ENCODE measurements at regions not wholly inside any gene's neighbourhood (a gene's known extent, or its start where the extent isn't known, plus 50 kb on each side); places are given as distances from the start of the nearest gene placed in this dataset.
"Not testable (repeated sequence)": the region's sequence is repeated elsewhere in the genome, so short reads cannot be mapped to it uniquely, and the experiment has no call there.

DNA sequence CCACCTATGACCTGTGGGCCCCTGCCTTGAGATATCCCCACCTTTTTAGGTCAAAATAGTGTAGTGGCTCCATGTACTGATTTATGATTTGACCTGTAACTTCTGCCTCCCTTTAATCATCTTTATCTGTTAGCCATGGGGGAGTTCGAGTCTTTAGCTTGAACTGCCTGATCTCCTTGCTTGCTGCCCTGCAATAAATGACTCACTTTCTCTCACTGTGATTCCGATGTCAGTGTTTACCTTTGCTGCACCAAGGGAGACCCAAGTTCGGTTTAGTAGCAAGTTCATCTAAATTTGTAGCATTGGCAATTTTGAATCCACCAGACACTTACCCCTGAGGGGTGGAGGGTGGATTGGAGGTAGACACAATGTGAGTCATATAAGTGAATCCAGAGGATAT lies 814.6 kb upstream of the AUTS2 start:
- no peak overlapping the region for H3K27ac ChIP-seq
- no peak for DNase-seq (ENCODE audit: low read depth, low spot score)

DNA sequence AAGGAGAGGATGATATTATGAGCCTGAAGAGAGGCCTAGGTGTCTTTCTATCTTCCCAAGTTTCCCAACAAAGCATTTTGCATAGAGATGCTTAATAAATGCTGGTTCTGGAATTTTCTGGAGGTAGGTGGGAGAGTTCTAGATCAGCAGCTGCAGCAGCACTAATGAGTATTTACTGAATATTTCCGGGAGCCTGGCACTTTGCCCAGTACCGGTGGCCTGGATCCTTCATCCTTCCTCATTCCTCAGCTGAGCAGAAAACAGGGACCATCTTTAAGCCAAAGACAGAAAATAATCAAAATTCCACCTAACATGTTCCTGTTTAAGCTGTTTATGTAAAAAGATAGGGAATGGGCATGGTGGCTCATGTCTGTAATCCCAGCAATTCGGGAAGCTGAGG lies 813.2 kb upstream of the AUTS2 start:
- no peak for DNase-seq (ENCODE audit: low read depth, low spot score)
- H3K27ac ChIP-seq, result no peak overlapping the region

DNA sequence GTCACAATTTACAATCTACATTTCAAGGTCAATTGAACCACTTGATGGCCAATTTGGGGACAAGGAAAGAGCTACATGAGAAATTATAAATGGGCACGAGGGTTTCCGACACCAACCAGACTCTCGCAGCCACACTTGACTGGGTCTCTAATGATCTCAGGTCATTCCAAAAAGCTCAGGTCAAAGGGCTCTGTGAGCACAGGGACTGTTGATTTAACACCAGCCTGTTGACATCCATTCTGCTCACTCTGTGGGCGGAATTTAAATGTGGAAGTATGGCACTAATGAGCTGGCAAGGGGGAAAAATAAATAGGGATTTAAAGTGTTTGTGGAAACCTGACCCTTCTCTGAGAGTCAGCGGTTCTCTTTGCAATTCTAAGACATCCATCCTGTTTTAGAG lies 810.7 kb upstream of the AUTS2 start:
- H3K27ac ChIP-seq, result no peak overlapping the region
- no peak for DNase-seq (ENCODE audit: low read depth, low spot score)

DNA sequence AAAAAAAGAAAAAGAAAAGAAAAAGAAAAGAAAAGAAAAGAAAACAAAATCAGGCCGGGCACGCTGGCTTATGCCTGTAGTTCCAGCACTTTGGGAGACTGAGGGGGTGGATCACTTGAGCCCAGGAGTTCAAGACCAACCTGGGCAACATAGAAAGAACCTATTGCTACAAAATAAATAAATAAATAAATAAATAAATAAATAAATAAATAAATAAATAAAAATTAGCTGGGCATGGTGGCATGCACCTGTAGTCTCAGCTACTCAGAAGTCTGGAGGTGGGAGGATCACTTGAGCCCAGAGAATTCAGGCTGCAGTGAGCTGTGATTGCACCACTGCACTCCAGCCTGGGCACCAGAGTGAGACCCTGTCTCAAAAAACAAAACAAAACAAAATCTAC lies 809.7 kb upstream of the AUTS2 start:
- H3K27ac ChIP-seq; DNase-seq (ENCODE audit: low read depth, low spot score): not testable (repeated sequence)

DNA sequence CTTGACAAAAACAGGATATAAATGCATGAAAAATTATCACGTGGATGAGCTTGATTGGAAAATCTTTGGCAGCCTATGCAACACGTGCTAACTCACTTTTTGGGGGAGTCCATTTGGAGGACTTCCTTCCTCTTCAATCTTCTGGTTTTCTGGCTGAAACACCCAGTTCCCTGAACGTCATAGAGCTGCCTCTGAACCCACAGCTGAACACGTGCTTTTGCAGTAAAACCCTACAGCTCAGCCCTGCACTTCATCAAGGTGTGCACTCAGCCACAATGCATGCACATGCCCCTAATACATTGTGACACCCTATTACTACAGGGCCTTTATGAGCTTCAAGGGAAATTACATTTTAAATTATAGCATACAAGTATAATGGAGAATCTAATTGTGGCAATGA lies 808.7 kb upstream of the AUTS2 start:
- no peak for DNase-seq (ENCODE audit: low read depth, low spot score)
- no peak overlapping the region for H3K27ac ChIP-seq

DNA sequence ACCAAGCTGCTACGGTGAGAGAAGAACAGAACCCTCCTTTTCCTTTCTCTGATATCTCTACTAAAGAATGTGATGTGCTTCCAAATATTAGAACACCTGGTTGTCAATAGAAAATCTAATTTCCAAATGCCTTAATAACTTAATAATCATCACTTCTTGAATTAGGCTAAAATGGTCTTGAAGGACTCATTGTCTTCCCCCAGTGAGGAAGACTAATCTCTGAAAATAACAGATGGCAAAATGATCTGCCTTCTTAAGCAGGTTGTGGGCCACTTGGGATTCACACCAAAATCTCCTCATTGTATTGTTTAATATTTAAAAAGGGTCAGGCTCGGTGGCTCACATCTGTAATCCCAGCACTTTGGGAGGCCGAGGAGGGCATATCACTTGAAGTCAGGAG lies 805.9 kb upstream of the AUTS2 start:
- H3K27ac ChIP-seq, result no peak overlapping the region
- no peak for DNase-seq (ENCODE audit: low read depth, low spot score)

DNA sequence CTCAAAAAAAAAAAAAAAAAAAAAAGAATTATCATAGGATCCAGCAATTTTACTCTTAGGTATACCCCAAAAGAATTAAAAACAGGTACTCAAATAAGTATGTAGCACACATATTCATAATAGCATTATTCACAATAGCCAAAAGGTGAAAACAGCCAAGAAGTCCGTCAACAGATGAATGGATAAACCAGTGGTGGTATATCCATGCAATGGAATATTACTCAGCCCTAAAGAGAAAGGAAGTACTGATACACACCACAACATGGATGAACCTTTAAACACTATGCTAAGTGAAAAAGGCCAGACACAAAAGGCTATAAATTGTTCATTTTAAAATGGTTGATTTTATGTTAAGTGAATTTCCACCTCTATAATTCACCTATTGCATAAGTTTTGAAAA lies 804.8 kb upstream of the AUTS2 start:
- H3K27ac ChIP-seq, result no peak overlapping the region
- no peak for DNase-seq (ENCODE audit: low read depth, low spot score)

DNA sequence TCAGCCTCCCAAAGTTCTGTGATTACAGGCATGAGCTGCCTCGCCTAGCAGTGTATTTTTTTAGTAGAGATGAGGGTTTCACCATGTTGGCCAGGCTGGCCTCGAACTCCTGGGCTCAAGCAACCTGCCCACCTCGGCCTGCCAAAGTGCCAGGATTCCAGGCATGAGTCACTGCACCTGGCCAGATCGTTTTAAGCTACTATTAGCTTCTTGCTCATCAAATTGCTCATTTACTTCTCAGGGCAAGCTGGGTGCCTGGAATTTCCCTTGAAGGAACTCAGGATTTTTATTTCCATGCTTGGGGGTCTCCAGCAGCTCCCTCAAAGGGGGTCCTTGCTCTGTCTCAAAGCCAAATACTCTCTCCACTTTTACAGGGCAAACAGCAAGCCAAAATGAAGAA lies 798.0 kb upstream of the AUTS2 start:
- H3K27ac ChIP-seq, result no peak overlapping the region
- no peak for DNase-seq (ENCODE audit: low read depth, low spot score)

DNA sequence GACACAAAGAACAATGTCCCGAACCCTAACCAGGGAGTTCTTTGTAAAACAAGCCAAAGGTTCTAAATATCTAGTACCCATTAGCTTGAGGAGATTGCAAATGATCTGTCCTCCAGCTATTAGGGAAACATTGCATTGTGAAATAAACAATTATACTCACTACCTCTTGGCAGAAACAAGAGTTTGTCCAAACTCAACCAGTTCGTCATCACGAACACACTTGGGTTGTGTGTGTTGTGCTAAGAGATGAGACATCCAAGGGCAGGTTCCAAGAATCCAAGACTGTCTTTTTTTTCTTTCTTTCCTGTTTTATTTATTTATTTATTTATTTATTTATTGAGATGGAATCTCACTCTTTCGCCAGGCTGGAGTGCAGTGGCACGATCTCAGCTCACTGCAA lies 793.1 kb upstream of the AUTS2 start:
- H3K27ac ChIP-seq, result no peak overlapping the region
- DNase-seq (ENCODE audit: low read depth, low spot score), result no peak

DNA sequence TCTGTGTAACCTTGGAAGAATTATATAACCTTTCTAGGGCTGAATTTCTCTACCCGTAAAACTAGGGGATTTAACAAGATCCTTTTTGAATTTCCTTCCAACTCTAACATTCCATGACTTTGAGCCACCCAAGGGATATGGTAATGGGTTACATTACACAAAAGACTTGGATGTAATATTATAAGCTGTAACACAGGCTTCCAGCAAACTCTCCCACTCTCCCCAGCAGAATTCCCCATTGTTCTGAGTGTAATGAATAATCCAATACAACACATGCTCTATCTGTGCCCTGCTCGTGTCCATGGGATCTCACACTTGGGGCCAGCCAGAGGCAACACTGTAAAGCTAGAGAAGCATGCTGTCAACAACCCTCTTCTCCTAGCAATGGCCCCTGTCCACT lies 790.6 kb upstream of the AUTS2 start:
- no peak overlapping the region for H3K27ac ChIP-seq
- no peak for DNase-seq (ENCODE audit: low read depth, low spot score)

DNA sequence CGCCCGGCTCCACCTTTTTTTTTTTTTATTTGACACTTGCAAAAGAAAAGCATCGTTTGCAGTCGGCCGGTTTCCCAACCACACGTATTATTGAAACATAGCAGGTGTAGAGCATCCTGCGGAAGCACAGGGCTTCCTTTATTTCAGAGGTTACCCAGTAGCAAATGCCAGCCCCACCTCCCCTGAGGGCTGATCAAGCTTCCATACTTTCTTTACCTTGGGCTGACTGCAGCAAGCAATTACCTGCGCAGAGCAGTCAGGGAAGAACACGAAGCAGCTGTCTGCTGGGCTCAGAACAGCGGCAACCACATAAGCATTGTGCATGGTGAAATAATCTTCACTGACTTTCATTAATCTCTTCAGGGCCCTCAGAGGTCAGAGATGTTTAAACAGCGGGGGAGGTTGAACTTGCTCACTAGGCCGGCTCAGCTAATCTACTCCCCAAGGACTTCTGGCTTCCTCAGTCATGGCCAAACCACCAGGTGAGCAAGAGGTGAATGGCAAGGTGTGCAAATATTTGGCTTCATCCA lies 784.7 kb upstream of the AUTS2 start:
- no peak overlapping the region for H3K27ac ChIP-seq
- no peak for DNase-seq (ENCODE audit: low read depth, low spot score)

DNA sequence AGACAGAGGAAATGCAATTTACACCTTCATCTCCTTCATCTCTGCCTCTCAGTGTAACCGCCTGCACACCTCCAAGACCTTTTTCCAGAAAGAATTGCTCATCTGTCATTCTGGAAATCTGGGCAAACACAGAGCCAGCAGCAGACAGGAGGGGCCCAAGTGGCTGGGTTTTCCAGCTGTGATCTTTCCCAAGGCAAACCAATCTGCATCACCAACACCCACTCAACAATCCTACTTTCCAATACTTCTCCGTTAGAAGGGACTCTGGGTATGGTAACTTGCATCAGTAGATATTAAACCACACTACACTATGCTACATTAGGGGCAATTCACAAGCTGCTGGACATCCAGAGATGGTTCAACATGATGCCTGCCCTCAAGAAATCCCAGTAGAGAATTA lies 781.8 kb upstream of the AUTS2 start:
- DNase-seq (ENCODE audit: low read depth, low spot score), result no peak
- H3K27ac ChIP-seq, result no peak overlapping the region

DNA sequence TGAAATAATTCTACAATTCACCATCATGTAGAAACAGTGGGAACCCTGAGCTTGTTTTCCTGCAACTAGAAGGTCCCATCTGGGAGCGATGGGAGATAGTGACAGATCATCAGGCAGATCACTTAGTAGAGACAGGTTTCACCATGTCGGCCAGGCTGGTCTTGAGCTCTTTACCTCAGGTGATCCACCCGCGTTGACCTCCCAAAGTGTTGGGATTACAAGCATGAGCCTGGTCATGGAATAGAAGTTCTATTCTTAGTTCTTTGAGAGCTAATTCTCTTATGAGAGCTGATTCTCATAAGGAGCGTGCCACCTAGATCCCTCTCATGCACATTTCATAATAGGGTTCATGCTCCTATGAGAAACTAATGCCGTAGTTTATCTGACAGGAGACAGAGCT lies 778.0 kb upstream of the AUTS2 start:
- no peak overlapping the region for H3K27ac ChIP-seq
- DNase-seq (ENCODE audit: low read depth, low spot score), result no peak

DNA sequence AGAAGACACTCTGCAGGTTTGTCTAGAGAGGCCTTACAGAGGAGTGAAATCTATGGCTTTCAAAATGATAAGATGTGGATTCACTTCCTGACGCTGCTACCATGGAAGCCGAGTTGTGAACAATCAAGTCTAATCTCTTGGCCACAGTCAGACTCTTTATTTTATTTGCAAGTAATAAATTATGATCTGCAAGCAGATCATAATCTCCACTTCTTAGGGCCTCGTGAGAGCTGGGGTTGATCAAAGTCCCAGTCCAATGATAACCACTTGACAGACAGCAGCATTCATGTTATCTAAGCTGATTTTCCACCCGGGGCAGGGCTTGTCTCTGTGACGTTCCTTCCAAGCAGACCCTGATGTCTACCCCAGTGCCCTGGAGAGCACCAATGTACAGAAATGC lies 776.4 kb upstream of the AUTS2 start:
- H3K27ac ChIP-seq, result no peak overlapping the region
- no peak for DNase-seq (ENCODE audit: low read depth, low spot score)

DNA sequence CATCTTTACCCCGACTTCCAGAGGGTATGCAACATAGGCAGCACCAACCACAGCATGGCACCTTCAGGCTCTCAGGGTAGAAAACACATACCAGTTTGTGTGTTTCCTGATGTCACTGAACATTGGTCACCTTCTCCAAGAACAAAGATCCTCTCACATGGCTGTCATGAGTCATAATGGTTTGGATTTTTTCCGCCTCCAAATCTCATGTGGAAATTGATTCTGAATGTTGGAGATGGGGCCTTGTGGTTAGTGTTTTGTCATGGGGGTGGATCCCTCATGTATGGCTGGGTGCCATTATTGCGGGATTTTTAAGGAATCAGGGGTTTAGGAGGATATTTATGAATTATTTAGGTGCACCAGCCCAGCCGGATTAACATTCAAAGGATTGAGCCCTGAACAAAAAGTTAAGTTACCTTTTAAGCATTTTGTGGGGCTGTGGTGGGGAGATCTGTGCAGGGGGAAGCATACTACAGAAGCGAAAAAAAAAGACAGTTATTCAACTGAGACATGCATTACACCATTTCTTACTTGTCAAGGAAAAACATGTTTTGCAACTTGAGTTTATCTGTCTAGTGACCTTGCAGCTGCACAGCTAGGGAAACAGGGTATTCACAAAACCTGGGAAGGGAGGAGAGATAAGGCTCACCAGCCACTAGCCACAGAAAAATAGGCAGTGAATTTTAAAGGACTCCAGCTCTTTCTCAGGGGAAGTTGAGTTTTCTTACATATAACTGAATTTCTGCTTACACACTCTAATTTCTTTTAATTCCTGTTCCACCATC lies 774.1 kb upstream of the AUTS2 start:
- H3K27ac ChIP-seq, result no peak overlapping the region
- no peak for DNase-seq (ENCODE audit: low read depth, low spot score)

DNA sequence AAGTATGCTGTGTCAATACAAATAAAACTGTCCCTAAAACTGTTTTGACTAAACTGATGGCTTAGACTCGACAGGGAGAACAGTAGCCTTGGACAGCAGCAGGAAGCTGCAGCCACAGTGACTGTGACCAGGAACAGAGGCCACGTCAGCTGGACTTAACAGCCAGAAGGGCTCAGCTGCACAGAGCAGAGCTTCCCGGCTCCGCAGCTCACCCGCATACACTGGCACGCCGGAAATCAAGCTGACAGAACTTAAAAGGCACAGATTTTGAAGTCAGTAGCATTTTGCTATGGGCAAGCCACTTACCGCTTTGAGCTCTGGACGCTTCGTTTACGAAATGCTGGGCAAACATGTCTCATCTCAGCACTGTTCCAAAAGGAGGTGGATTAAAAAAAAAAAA lies 769.7 kb upstream of the AUTS2 start:
- DNase-seq (ENCODE audit: low read depth, low spot score), result no peak
- no peak overlapping the region for H3K27ac ChIP-seq

DNA sequence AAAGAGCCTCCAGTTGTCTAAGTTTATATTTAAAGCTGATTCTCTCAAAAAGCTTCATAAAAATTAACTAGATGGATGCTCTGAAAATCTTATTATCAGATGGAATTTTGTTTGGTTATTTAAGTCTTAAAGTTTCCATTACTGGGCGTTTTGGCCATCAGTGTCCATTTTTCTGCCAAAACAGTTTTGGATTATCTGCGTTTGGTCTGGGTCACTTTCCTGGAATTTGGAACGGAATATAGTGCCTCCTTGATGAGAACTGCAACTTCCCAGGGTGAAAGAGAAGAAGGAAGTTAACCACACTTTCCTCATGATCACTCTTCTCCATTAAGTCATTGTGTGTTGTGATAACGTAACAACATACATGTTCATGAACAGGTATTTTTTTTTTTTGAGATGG lies 764.9 kb upstream of the AUTS2 start:
- no peak for DNase-seq (ENCODE audit: low read depth, low spot score)
- no peak overlapping the region for H3K27ac ChIP-seq

DNA sequence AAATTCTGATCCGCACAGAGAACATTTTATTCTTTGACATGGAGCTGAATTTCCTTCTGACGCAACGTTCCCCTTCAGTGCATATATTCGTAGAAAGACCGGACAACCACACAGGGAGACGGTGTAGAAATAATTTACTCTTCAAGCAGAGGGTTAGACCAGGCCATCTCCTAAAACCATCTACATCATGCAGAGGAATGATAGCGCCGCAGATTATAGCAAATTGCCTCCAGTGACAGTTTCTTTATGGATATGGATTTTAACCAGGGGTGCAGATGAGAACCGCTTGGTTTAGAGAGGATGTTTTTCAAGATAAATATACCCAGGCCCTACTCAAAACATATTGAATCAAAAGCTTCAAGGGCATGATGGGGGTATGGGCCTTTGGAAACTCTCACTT lies 759.3 kb upstream of the AUTS2 start:
- no peak overlapping the region for H3K27ac ChIP-seq
- no peak for DNase-seq (ENCODE audit: low read depth, low spot score)

DNA sequence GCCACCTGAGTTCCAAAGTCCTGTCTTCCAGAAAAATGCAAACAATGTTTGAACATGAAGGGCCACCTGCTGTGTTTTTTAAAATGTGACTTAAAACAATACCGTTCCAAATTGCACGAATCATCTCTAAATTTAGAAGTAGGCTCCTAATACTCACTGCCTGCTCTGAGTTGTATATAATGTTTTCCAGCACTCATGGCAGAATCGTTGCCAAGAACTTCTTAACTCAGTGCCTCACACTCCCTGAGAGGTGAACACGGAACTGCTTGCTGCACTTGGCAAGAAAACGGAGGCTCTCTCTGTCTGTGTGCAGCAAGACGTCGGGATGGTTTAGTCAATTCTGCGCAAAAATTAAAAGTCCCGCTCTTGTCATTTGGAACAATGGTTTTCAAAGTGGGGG lies 757.3 kb upstream of the AUTS2 start:
- H3K27ac ChIP-seq, result no peak overlapping the region
- DNase-seq (ENCODE audit: low read depth, low spot score), result no peak

DNA sequence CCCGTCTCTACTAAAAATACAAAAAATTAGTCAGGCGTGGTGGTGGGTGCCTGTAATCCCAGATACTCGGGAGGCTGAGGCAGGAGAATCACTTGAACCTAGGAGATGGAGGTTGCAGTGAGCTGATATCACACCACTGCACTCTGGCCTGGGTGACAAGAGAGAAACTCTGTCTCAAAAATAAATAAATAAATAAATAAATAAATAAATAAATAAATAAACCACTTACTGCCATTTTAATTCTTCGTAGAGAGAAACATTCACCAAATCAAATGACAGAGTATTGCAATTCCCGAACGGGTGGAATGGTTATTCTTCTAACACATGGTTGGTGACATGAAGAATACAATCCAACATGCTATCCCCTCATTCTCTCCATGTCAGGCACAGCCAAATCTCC lies 754.3 kb upstream of the AUTS2 start:
- not testable (repeated sequence) for DNase-seq (ENCODE audit: low read depth, low spot score); H3K27ac ChIP-seq

DNA sequence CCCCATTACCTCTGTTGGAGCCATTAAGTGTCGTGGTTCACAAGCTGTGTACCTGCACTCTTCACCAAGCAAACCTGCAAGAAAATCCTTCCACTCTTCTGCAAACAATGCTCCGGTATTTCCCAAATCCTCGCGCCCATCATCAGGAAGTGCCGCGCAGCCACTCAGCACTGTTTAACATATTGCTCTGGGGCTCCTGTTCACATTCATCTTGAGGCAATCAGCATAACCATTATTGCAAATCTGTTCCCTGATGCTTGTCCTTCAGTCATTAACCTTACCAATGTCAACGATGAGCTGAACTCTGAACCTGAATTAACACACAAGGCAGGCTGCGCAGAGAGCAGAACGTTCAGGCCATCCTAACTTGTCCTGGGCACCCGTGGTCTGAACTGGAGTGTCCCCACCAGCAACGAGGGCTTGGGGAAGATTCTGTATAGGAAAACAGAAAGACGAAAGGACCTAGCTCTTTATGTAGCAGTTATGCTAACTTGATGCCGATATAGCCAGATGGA lies 751.4 kb upstream of the AUTS2 start:
- H3K27ac ChIP-seq, result no peak overlapping the region
- no peak for DNase-seq (ENCODE audit: low read depth, low spot score)

DNA sequence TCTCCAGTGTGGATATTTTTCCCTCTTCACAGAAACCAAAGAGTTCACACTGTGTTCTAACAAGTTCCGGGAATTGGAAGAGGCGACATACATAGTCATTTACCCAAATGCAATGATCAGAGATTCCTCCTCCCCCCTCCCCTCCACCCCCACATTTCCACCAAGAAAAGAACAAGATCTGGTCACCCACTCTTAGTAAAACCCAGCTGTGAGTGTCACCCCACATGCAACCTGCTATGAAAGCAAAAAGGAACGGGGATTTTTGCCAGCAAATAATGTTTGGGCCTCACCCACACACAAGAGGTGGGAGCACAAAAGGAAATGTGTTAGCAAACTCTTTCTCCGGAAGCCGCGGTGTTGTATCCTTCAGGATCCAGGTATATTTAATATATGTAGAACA lies 745.0 kb upstream of the AUTS2 start:
- no peak for DNase-seq (ENCODE audit: low read depth, low spot score)
- H3K27ac ChIP-seq, result no peak overlapping the region

Data from epithelial cell of prostate (primary cell).